Suppressor macrophage (primary cell): ENCODE measurements at regions not wholly inside any gene's neighbourhood (a gene's known extent, or its start where the extent isn't known, plus 50 kb on each side); places are given as distances from the start of the nearest gene placed in this dataset.
A peak's percentile ranks its signal among the peaks of the same experiment; 100 is the strongest.
"Not testable (repeated sequence)": the region's sequence is repeated elsewhere in the genome, so short reads cannot be mapped to it uniquely, and the experiment has no call there.

Source experiments
- DNase-seq, 4 experiments: peaks; one replicate each; pipeline ENCODE4 v3.0.0-alpha.2; 2020 to 2022

- DNase-seq, result no peak
These were observed 136.1 kb downstream of the DISP1 start for GRCh38 chr1:222950892-222951291.

GRCh38 chr1:222953585-222953984 is 138.7 kb downstream of the DISP1 start:
- DNase-seq, result no peak

- no peak for DNase-seq
These were observed 141.1 kb downstream of the DISP1 start for GRCh38 chr1:222955964-222956363.

- DNase-seq, result no peak
These were observed 141.8 kb downstream of the DISP1 start for GRCh38 chr1:222956601-222957000.

GRCh38 chr1:222967466-222968240 is 152.8 kb downstream of the DISP1 start:
- DNase-seq, result no peak

- no peak for DNase-seq
These were observed 155.2 kb downstream of the DISP1 start for GRCh38 chr1:222970040-222970439.

GRCh38 chr1:222970711-222971110 is 155.9 kb downstream of the DISP1 start:
- no peak for DNase-seq

GRCh38 chr1:222971146-222971545 is 156.3 kb downstream of the DISP1 start:
- no peak for DNase-seq

- DNase-seq, result no peak
These were observed 158.7 kb downstream of the DISP1 start for GRCh38 chr1:222973561-222973960.

- peak in 3 of 4 experiments; percentile 13 to 38 (median 20) for DNase-seq
These were observed 159.7 kb downstream of the DISP1 start for GRCh38 chr1:222974496-222974895.

GRCh38 chr1:222975472-222976122 is 160.8 kb downstream of the DISP1 start:
- DNase-seq, result no peak

- no peak for DNase-seq
These were observed 161.6 kb downstream of the DISP1 start for GRCh38 chr1:222976453-222976852.

- DNase-seq, result not testable (repeated sequence)
These were observed 162.5 kb downstream of the DISP1 start for GRCh38 chr1:222977294-222977693.

GRCh38 chr1:222979561-222979960 is 163.5 kb downstream of the TLR5 start:
- no peak for DNase-seq

- no peak for DNase-seq
These were observed 155.4 kb downstream of the TLR5 start for GRCh38 chr1:222987674-222988076.

GRCh38 chr1:222989443-222989842 is 153.6 kb downstream of the TLR5 start:
- DNase-seq, result no peak

- DNase-seq, result no peak
These were observed 151.9 kb downstream of the TLR5 start for GRCh38 chr1:222991177-222991576.

- DNase-seq, result peak; percentile 6 to 48 (median 27)
These were observed 151.1 kb downstream of the TLR5 start for GRCh38 chr1:222991908-222992307.

- DNase-seq, result no peak
These were observed 148.4 kb downstream of the TLR5 start for GRCh38 chr1:222994511-222995235.

GRCh38 chr1:222995236-222995580 is 147.8 kb downstream of the TLR5 start:
- DNase-seq, result peak; percentile 13 to 32 (median 28)

GRCh38 chr1:222995620-222996309 is 147.3 kb downstream of the TLR5 start:
- peak in 1 of 4 experiments; percentile 3 for DNase-seq

GRCh38 chr1:222996310-222996975 is 146.6 kb downstream of the TLR5 start:
- peak in 1 of 4 experiments; percentile 2 for DNase-seq
